B cell (primary cell): ENCODE measurements at regions not wholly inside any gene's neighbourhood (a gene's known extent, or its start where the extent isn't known, plus 50 kb on each side); places are given as distances from the start of the nearest gene placed in this dataset.

Experiments
- ATAC-seq: fragments of 200-7000 bp; cut with Tn5 transposase; one replicate; pipeline ENCODE4 v1.10.0; 2021; ENCODE audit warnings: low read depth, mild to moderate bottlenecking, moderate number of reproducible peaks, moderate library complexity
- CTCF ChIA-PET: fragments of 350-600 bp; sonication (Branson Sonifier 250); formaldehyde crosslinking; loops from one replicate; lab custom pipeline; 2021; ENCODE audit warnings: antibody characterized with exemption, inconsistent platforms; lab: Charles Lee
- POLR2A ChIA-PET: fragments of 350-600 bp; sonication (Branson Sonifier 250); formaldehyde crosslinking; loops from one replicate; lab custom pipeline; 2021; ENCODE audit warnings: antibody characterized with exemption; lab: Charles Lee
- DNase-seq: peaks from one replicate; pipeline ENCODE4 v3.0.0; 2013
- H2AFZ ChIP-seq: 2 replicates; pipeline ENCODE4 v1.6.1; 2012; ENCODE audit warnings: mild to moderate bottlenecking, low read depth, low read length; ENCODE audit not compliant: insufficient read depth, poor library complexity, severe bottlenecking
- H3K27ac ChIP-seq, 2 donors: 1 replicate in 1 of 2; 2 replicates in 1 of 2; pipeline ENCODE4 v1.5.1; 2012 to 2013; ENCODE audit warnings: low read length in 2 of 2, mild to moderate bottlenecking in 2 of 2, moderate library complexity in 1 of 2
- H3K27me3 ChIP-seq, 4 experiments: fragments of 200-600 bp in 1 of 4; sonication (generic) in 1 of 4; replicated peaks in 1 of 4; 1 replicate in 2 of 4; 2 replicates in 2 of 4; pipeline versions ENCODE4 v1.6.1 to v1.7.0; 2013 to 2016; ENCODE audit warnings: low read length in 3 of 4, mild to moderate bottlenecking in 2 of 4, mixed read lengths in 1 of 4, moderate library complexity in 1 of 4; ENCODE audit not compliant: insufficient read depth in 4 of 4, control insufficient read depth in 3 of 4; ENCODE audit errors: control extremely low read depth in 1 of 4
- H3K36me3 ChIP-seq, 2 experiments: replicated peaks in 1 of 2; 1 replicate in 1 of 2; 2 replicates in 1 of 2; pipeline versions ENCODE4 v1.6.1 to v1.7.1; 2013; ENCODE audit warnings: low read length in 1 of 2; ENCODE audit not compliant: insufficient read depth in 2 of 2, control insufficient read depth in 1 of 2; ENCODE audit errors: control extremely low read depth in 1 of 2, extremely low read depth in 1 of 2
- H3K4me1 ChIP-seq, 2 donors: fragments of 200-600 bp in 1 of 2; sonication (generic) in 1 of 2; 1 replicate in 1 of 2; 2 replicates in 1 of 2; pipeline versions ENCODE4 v1.5.1 to v1.6.1; 2013 to 2017; ENCODE audit warnings: low read length in 2 of 2; ENCODE audit not compliant: control insufficient read depth in 2 of 2, insufficient read depth in 2 of 2
- H3K4me2 ChIP-seq: replicated peaks from 2 replicates; pipeline ENCODE3; 2012; ENCODE audit warnings: mild to moderate bottlenecking, low read depth, low read length; ENCODE audit not compliant: poor library complexity, severe bottlenecking
- H3K4me3 ChIP-seq, 5 experiments: fragments of 200-600 bp in 1 of 5; sonication (generic) in 1 of 5; 1 replicate in 3 of 5; 2 replicates in 2 of 5; pipeline versions ENCODE4 v1.5.1 to v1.7.0; 2011 to 2016; ENCODE audit warnings: low read length in 4 of 5, mild to moderate bottlenecking in 4 of 5, low read depth in 2 of 5, control low read depth in 1 of 5, moderate library complexity in 1 of 5; ENCODE audit not compliant: insufficient read depth in 1 of 5; ENCODE audit errors: control extremely low read depth in 1 of 5, extremely low read depth in 1 of 5
- H3K79me2 ChIP-seq: fragments of 200-600 bp; sonication (generic); one replicate; pipeline ENCODE4 v1.6.0; 2016; ENCODE audit warnings: low read length; ENCODE audit not compliant: control insufficient read depth, insufficient read depth
- H3K9ac ChIP-seq: fragments of 200-600 bp; sonication (generic); 2 replicates; pipeline ENCODE4 v1.6.1; 2017; ENCODE audit warnings: mild to moderate bottlenecking, low read length, moderate library complexity
- H3K9me3 ChIP-seq, 3 donors: one replicate each; pipeline versions ENCODE4 v1.6.1 to v1.7.1; 2013; ENCODE audit warnings: low read length in 2 of 3; ENCODE audit not compliant: control insufficient read depth in 2 of 3, insufficient read depth in 1 of 3; ENCODE audit errors: control extremely low read depth in 1 of 3
- H4K20me1 ChIP-seq: 2 replicates; pipeline ENCODE4 v1.6.0; 2012; ENCODE audit warnings: mild to moderate bottlenecking, low read length; ENCODE audit not compliant: insufficient read depth, control insufficient read depth, poor library complexity, severe bottlenecking
- H3K27ac Mint-ChIP-seq: one replicate; pipeline ENCODE4 v1.8.0; 2021; ENCODE audit warnings: mixed read lengths
- H3K27me3 Mint-ChIP-seq: one replicate; pipeline ENCODE4 v1.8.0; 2021; ENCODE audit warnings: mixed read lengths
- H3K4me1 Mint-ChIP-seq: one replicate; pipeline ENCODE4 v1.8.0; 2021; ENCODE audit warnings: mixed read lengths
- H3K4me3 Mint-ChIP-seq: one replicate; pipeline ENCODE4 v1.8.0; 2021; ENCODE audit warnings: mixed read lengths
- H3K9me3 Mint-ChIP-seq: one replicate; pipeline ENCODE4 v1.8.0; 2022; ENCODE audit warnings: mixed read lengths; ENCODE audit not compliant: insufficient read depth
- EZH2 ChIP-seq: IDR thresholded peaks from 2 replicates; pipeline ENCODE4 v1.6.1; 2012; ENCODE audit warnings: borderline replicate concordance, low read depth, mild to moderate bottlenecking, moderate library complexity, low read length; ENCODE audit not compliant: insufficient read depth, poor library complexity, severe bottlenecking
- WGBS: methylation state at CpG from one replicate; pipeline ENCODE4 v1.1.5; 2013; ENCODE audit warnings: missing lambda C conversion rate; ENCODE audit not compliant: insufficient coverage; 5-methylcytosine and 5-hydroxymethylcytosine counted together
- intact Hi-C: fragments of 100-400 bp; cut with micrococcal nuclease; formaldehyde crosslinking; loops from one replicate; pipeline ENCODE4 v1.10.0; 2022
- TF ChIP-seq, protein P1 (sequence below): fragments of 200-600 bp; IDR thresholded peaks from one replicate; pipeline ENCODE4 v1.8.0; 2022; ENCODE audit warnings: antibody characterized with exemption, mild to moderate bottlenecking

DNA sequence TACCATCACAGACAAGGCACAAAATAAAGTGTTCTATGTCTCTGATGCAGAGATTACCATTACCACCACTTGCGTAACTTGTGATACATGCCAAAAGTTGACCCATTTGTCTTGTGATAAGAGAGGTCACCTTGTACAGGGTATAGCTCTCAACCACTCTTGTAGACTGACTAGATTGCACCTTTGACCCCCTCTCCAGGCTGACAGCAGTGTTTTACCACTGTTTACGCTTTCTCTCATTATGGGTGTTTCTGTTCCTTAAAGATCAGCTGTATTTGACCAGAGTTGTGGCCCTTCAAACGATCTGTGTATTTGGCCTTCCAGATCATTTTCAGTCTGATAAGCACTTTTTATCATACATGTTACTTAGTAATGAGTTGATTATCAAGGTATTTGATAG lies 215.7 kb upstream of the HNMT start:
- ChIA-PET POLR2A (no interaction called here), CTCF (interaction anchor here (1.0 kb wide), 1 partner anchor 1079 kb away, joined by 3 read pairs; no protein-coding TSS in a partner anchor)
- no peak overlapping the region for H3K4me3 Mint-ChIP-seq
- no peak overlapping the region for H3K9ac ChIP-seq
- H3K36me3 ChIP-seq: no peaks in the 10 kb centered on the region
- no peak overlapping the region for H3K4me2 ChIP-seq
- H3K27ac ChIP-seq: no peak overlapping the region
- H3K9me3 Mint-ChIP-seq: no peaks in the 10 kb centered on the region
- H3K27me3 Mint-ChIP-seq: no peaks in the 10 kb centered on the region
- no peak for ATAC-seq
- no peaks in the 10 kb centered on the region for H3K79me2 ChIP-seq
- no peaks in the 10 kb centered on the region for H4K20me1 ChIP-seq
- no peaks in the 10 kb centered on the region for H3K4me1 ChIP-seq
- H3K4me3 ChIP-seq: no peak overlapping the region
- intact Hi-C loops: no loop called here
- H3K27ac Mint-ChIP-seq: no peak overlapping the region
- H3K4me1 Mint-ChIP-seq: no peaks in the 10 kb centered on the region
- H3K27me3 ChIP-seq: no peaks in the 10 kb centered on the region
- WGBS: 83% methylated on average over 1 of the region's 3 CpGs
- DNase-seq: no peak
- no peaks in the 10 kb centered on the region for H3K9me3 ChIP-seq
- no peak for TF ChIP-seq EZH2
- TF ChIP-seq, protein P1, sequence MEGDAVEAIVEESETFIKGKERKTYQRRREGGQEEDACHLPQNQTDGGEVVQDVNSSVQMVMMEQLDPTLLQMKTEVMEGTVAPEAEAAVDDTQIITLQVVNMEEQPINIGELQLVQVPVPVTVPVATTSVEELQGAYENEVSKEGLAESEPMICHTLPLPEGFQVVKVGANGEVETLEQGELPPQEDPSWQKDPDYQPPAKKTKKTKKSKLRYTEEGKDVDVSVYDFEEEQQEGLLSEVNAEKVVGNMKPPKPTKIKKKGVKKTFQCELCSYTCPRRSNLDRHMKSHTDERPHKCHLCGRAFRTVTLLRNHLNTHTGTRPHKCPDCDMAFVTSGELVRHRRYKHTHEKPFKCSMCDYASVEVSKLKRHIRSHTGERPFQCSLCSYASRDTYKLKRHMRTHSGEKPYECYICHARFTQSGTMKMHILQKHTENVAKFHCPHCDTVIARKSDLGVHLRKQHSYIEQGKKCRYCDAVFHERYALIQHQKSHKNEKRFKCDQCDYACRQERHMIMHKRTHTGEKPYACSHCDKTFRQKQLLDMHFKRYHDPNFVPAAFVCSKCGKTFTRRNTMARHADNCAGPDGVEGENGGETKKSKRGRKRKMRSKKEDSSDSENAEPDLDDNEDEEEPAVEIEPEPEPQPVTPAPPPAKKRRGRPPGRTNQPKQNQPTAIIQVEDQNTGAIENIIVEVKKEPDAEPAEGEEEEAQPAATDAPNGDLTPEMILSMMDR: no peak
- no peak overlapping the region for H2AFZ ChIP-seq

GRCh38 chr2:137764646-137765045 lies 199.6 kb upstream of the HNMT start:
- ATAC-seq (no peak), DNase-seq (no peak)
- intact Hi-C loops: no loop called here
- no peaks in the 10 kb centered on the region for H3K9me3 ChIP-seq
- Mint-ChIP-seq H3K27ac (no peak overlapping the region), H3K9me3 (peaks cover 2% of the 10 kb centered on the region), H3K27me3 (no peaks in the 10 kb centered on the region), H3K4me1 (no peaks in the 10 kb centered on the region), H3K4me3 (no peak overlapping the region)
- TF ChIP-seq, protein P1: no peak
- no peak for TF ChIP-seq EZH2
- WGBS: 67% methylated on average over 3 of the region's 5 CpGs
- H3K4me3 ChIP-seq: no peak overlapping the region
- no peak overlapping the region for H3K9ac ChIP-seq
- ChIA-PET CTCF (no interaction called here), POLR2A (no interaction called here)
- no peak overlapping the region for H3K4me2 ChIP-seq
- H3K4me1 ChIP-seq: no peaks in the 10 kb centered on the region
- H3K27ac ChIP-seq: no peak overlapping the region
- no peaks in the 10 kb centered on the region for H3K79me2 ChIP-seq
- H3K36me3 ChIP-seq: no peaks in the 10 kb centered on the region
- peak overlapping the region; percentile 3 for H2AFZ ChIP-seq
- H4K20me1 ChIP-seq: no peaks in the 10 kb centered on the region
- no peaks in the 10 kb centered on the region for H3K27me3 ChIP-seq
